Mesenchymal stem cell (in vitro differentiated cells and primary cell): ENCODE measurements at regions not wholly inside any gene's neighbourhood (a gene's known extent, or its start where the extent isn't known, plus 50 kb on each side); places are given as distances from the start of the nearest gene placed in this dataset.

Experiments used
- DNase-seq: peaks from one replicate; pipeline ENCODE4 v3.0.0-alpha.2; 2013
- H2AFZ ChIP-seq: one replicate; pipeline ENCODE4 v1.6.1; 2013; ENCODE audit warnings: low read depth, mild to moderate bottlenecking, control low read depth, inconsistent platforms, low read length, moderate library complexity
- H2AK5ac ChIP-seq: 2 replicates; pipeline ENCODE4 v1.6.1; 2013; ENCODE audit warnings: low read length, moderate library complexity, mild to moderate bottlenecking, inconsistent platforms; ENCODE audit not compliant: severe bottlenecking
- H2BK120ac ChIP-seq: one replicate; pipeline ENCODE4 v1.6.1; 2013; ENCODE audit warnings: low read depth, mild to moderate bottlenecking, inconsistent platforms, low read length, moderate library complexity
- H2BK12ac ChIP-seq, 2 experiments: one replicate each; pipeline ENCODE4 v1.6.1; 2013; ENCODE audit warnings: inconsistent platforms in 2 of 2, low read length in 2 of 2, mild to moderate bottlenecking in 2 of 2, moderate library complexity in 2 of 2, control low read depth in 1 of 2
- H2BK15ac ChIP-seq: one replicate; pipeline ENCODE4 v1.6.1; 2013; ENCODE audit warnings: mild to moderate bottlenecking, low read depth, inconsistent platforms; ENCODE audit not compliant: poor library complexity, severe bottlenecking
- H2BK5ac ChIP-seq: 2 replicates; pipeline ENCODE4 v1.6.1; 2013; ENCODE audit warnings: low read depth, mild to moderate bottlenecking, low read length, control low read depth, inconsistent platforms; ENCODE audit not compliant: poor library complexity, severe bottlenecking
- H3K14ac ChIP-seq, 2 experiments: one replicate each; pipeline ENCODE4 v1.6.1; 2013; ENCODE audit warnings: inconsistent platforms in 2 of 2, low read length in 2 of 2, control low read depth in 1 of 2, mild to moderate bottlenecking in 1 of 2, moderate library complexity in 1 of 2
- H3K18ac ChIP-seq, 2 experiments: one replicate each; pipeline ENCODE4 v1.6.1; 2013; ENCODE audit warnings: inconsistent platforms in 2 of 2, low read length in 2 of 2, control low read depth in 1 of 2, low read depth in 1 of 2, mild to moderate bottlenecking in 1 of 2
- H3K23ac ChIP-seq, 2 experiments: one replicate each; pipeline ENCODE4 v1.6.1; 2013; ENCODE audit warnings: inconsistent platforms in 2 of 2, low read length in 2 of 2, mild to moderate bottlenecking in 2 of 2, moderate library complexity in 2 of 2, control low read depth in 1 of 2
- H3K27ac ChIP-seq: 2 replicates; pipeline ENCODE4 v1.5.1; 2013; ENCODE audit warnings: mild to moderate bottlenecking, moderate library complexity, low read length, control low read depth, inconsistent platforms; ENCODE audit not compliant: poor library complexity, severe bottlenecking
- H3K27me3 ChIP-seq, 2 experiments: 2 replicates each; pipeline versions ENCODE4 v1.6.1 to v1.7.0; 2013; ENCODE audit warnings: low read length in 2 of 2, mild to moderate bottlenecking in 2 of 2, moderate library complexity in 2 of 2, control low read depth in 1 of 2, inconsistent platforms in 1 of 2; ENCODE audit not compliant: control insufficient read depth in 1 of 2, insufficient read depth in 1 of 2
- H3K36me3 ChIP-seq, 2 experiments: 2 replicates each; pipeline versions ENCODE4 v1.6.1 to v1.7.0; 2013; ENCODE audit warnings: low read length in 2 of 2, control low read depth in 1 of 2, inconsistent platforms in 1 of 2, low read depth in 1 of 2, mild to moderate bottlenecking in 1 of 2; ENCODE audit not compliant: insufficient read depth in 2 of 2, control insufficient read depth in 1 of 2
- H3K4ac ChIP-seq, 2 experiments: one replicate each; pipeline ENCODE4 v1.6.1; 2013; ENCODE audit warnings: inconsistent platforms in 2 of 2, low read length in 2 of 2, mild to moderate bottlenecking in 2 of 2, moderate library complexity in 2 of 2, control low read depth in 1 of 2, low read depth in 1 of 2
- H3K4me1 ChIP-seq: 2 replicates; pipeline ENCODE4 v1.6.1; 2013; ENCODE audit warnings: low read depth, low read length, control low read depth; ENCODE audit not compliant: control insufficient read depth, insufficient read depth
- H3K4me2 ChIP-seq: 2 replicates; pipeline ENCODE4 v1.6.1; 2013; ENCODE audit warnings: low read length, mild to moderate bottlenecking, inconsistent platforms; ENCODE audit not compliant: poor library complexity, severe bottlenecking
- H3K4me3 ChIP-seq, 2 experiments: 2 replicates each; pipeline versions ENCODE4 v1.5.1 to v1.7.0; 2013; ENCODE audit warnings: low read length in 2 of 2, mild to moderate bottlenecking in 2 of 2, control low read depth in 1 of 2, low read depth in 1 of 2; ENCODE audit not compliant: insufficient read depth in 1 of 2
- H3K79me1 ChIP-seq: replicated peaks from 2 replicates; pipeline ENCODE4 v1.6.1; 2013; ENCODE audit warnings: mild to moderate bottlenecking, control low read depth, low read length, inconsistent platforms; ENCODE audit not compliant: poor library complexity, severe bottlenecking
- H3K9ac ChIP-seq: 2 replicates; pipeline ENCODE4 v1.7.0; 2013; ENCODE audit warnings: mild to moderate bottlenecking, low read length, moderate library complexity
- H3K9me3 ChIP-seq: 2 replicates; pipeline ENCODE4 v1.7.0; 2013; ENCODE audit warnings: mild to moderate bottlenecking, low read length; ENCODE audit not compliant: control insufficient read depth
- H4K8ac ChIP-seq: one replicate; pipeline ENCODE4 v1.6.1; 2013; ENCODE audit warnings: inconsistent platforms, mild to moderate bottlenecking, low read length, moderate library complexity
- H4K91ac ChIP-seq: one replicate; pipeline ENCODE4 v1.6.1; 2013; ENCODE audit warnings: mild to moderate bottlenecking, low read length, inconsistent platforms
- WGBS: methylation state at CpG from one replicate; pipeline ENCODE4 v1.1.7; 2013; ENCODE audit warnings: mixed read lengths; 5-methylcytosine and 5-hydroxymethylcytosine counted together

- H2BK5ac ChIP-seq, result no peak overlapping the region
- no peak overlapping the region for H2AK5ac ChIP-seq
- H3K27ac ChIP-seq, result no peak overlapping the region
- H3K9me3 ChIP-seq, result no peaks in the 10 kb centered on the region
- H3K27me3 ChIP-seq, result no peaks in the 10 kb centered on the region
- H3K18ac ChIP-seq, result no peak overlapping the region
- no peaks in the 10 kb centered on the region for H3K36me3 ChIP-seq
- no peak overlapping the region for H4K8ac ChIP-seq
- H3K4me1 ChIP-seq, result no peaks in the 10 kb centered on the region
- DNase-seq, result no peak
- H3K14ac ChIP-seq, result no peak overlapping the region
- H2BK15ac ChIP-seq, result no peak overlapping the region
- no peaks in the 10 kb centered on the region for H3K79me1 ChIP-seq
- WGBS, result 90% methylated on average over 2 of the region's 2 CpGs
- no peak overlapping the region for H4K91ac ChIP-seq
- H3K4me3 ChIP-seq, result no peak overlapping the region
- H3K23ac ChIP-seq, result no peak overlapping the region
- no peak overlapping the region for H3K4ac ChIP-seq
- no peak overlapping the region for H3K4me2 ChIP-seq
- H2BK120ac ChIP-seq, result no peak overlapping the region
- H2AFZ ChIP-seq, result no peak overlapping the region
- no peak overlapping the region for H3K9ac ChIP-seq
- no peak overlapping the region for H2BK12ac ChIP-seq
Measured at GRCh38 chr12:19718401-19718800, 279.1 kb downstream of the AEBP2 start.

- Histone ChIP-seq H3K36me3 (no peaks in the 10 kb centered on the region), H3K27ac (no peak overlapping the region), H3K79me1 (no peaks in the 10 kb centered on the region), H3K9ac (no peak overlapping the region), H2BK120ac (no peak overlapping the region), H3K23ac (no peak overlapping the region), H2BK5ac (no peak overlapping the region), H2BK15ac (no peak overlapping the region), H3K14ac (no peak overlapping the region), H2BK12ac (no peak overlapping the region), H3K4me2 (no peak overlapping the region), H3K18ac (no peak overlapping the region), H3K4me1 (no peaks in the 10 kb centered on the region), H2AFZ (no peak overlapping the region), H4K8ac (no peak overlapping the region), H3K4ac (no peak overlapping the region), H3K9me3 (no peaks in the 10 kb centered on the region), H2AK5ac (no peak overlapping the region), H3K27me3 (no peaks in the 10 kb centered on the region), H4K91ac (no peak overlapping the region), H3K4me3 (no peak overlapping the region)
- WGBS, result 100% methylated on average over 1 of the region's 1 CpG
- no peak for DNase-seq
Measured at GRCh38 chr12:19719672-19720071, 280.4 kb downstream of the AEBP2 start.

GRCh38 chr12:19726122-19726521 lies 286.8 kb downstream of the AEBP2 start:
- no peak overlapping the region for H3K9ac ChIP-seq
- 92% methylated on average over 5 of the region's 5 CpGs for WGBS

GRCh38 chr12:19726592-19726991 lies 287.3 kb downstream of the AEBP2 start:
- H3K4me1 ChIP-seq, result peaks cover 4% of the 10 kb centered on the region
- no peak overlapping the region for H2BK5ac ChIP-seq
- WGBS, result 95% methylated on average over 6 of the region's 6 CpGs
- no peak overlapping the region for H2AK5ac ChIP-seq
- H3K27ac ChIP-seq, result no peak overlapping the region
- no peak overlapping the region for H3K4me2 ChIP-seq
- no peak overlapping the region for H3K4ac ChIP-seq
- no peak overlapping the region for H3K18ac ChIP-seq
- no peaks in the 10 kb centered on the region for H3K9me3 ChIP-seq
- no peak overlapping the region for H2AFZ ChIP-seq
- H3K79me1 ChIP-seq, result no peaks in the 10 kb centered on the region
- no peaks in the 10 kb centered on the region for H3K27me3 ChIP-seq
- no peak overlapping the region for H2BK12ac ChIP-seq
- H2BK120ac ChIP-seq, result no peak overlapping the region
- no peak overlapping the region for H4K91ac ChIP-seq
- DNase-seq, result no peak
- no peak overlapping the region for H3K14ac ChIP-seq
- H3K9ac ChIP-seq, result no peak overlapping the region
- no peak overlapping the region for H4K8ac ChIP-seq
- no peak overlapping the region for H2BK15ac ChIP-seq
- H3K36me3 ChIP-seq, result no peaks in the 10 kb centered on the region
- H3K23ac ChIP-seq, result no peak overlapping the region
- H3K4me3 ChIP-seq, result no peak overlapping the region

More at GRCh38 chr12:19726122-19726521, 286.8 kb downstream of the AEBP2 start:
- no peak overlapping the region for H3K4ac ChIP-seq
- H2BK12ac ChIP-seq, result no peak overlapping the region
- DNase-seq, result no peak
- no peak overlapping the region for H2BK120ac ChIP-seq
- H3K4me1 ChIP-seq, result peaks cover 4% of the 10 kb centered on the region
- no peak overlapping the region for H3K4me2 ChIP-seq
- no peak overlapping the region for H3K4me3 ChIP-seq
- no peak overlapping the region for H2AK5ac ChIP-seq
- H4K8ac ChIP-seq, result peak overlapping the region; percentile 2
- no peak overlapping the region for H4K91ac ChIP-seq
- H2BK5ac ChIP-seq, result no peak overlapping the region
- no peak overlapping the region for H2AFZ ChIP-seq
- no peaks in the 10 kb centered on the region for H3K27me3 ChIP-seq
- no peaks in the 10 kb centered on the region for H3K36me3 ChIP-seq
- H2BK15ac ChIP-seq, result no peak overlapping the region
- H3K23ac ChIP-seq, result no peak overlapping the region
- no peaks in the 10 kb centered on the region for H3K79me1 ChIP-seq
- H3K14ac ChIP-seq, result no peak overlapping the region
- H3K18ac ChIP-seq, result no peak overlapping the region
- no peaks in the 10 kb centered on the region for H3K9me3 ChIP-seq
- H3K27ac ChIP-seq, result no peak overlapping the region
